HL-60 (cell line): ENCODE measurements at regions not wholly inside any gene's neighbourhood (a gene's known extent, or its start where the extent isn't known, plus 50 kb on each side); places are given as distances from the start of the nearest gene placed in this dataset.

Experiments used
- DNase-seq, 2 experiments: peaks; one replicate each; pipeline ENCODE4 v3.0.0-alpha.2; 2010 to 2020; ENCODE audit warnings: low read depth in 1 of 2, low spot score in 1 of 2
- H3K27ac ChIP-seq: fragments of 250-450 bp; sonication (Bioruptor Pico); replicated peaks from 2 replicates; pipeline ENCODE4 v1.5.1; 2020; ENCODE audit warnings: mild to moderate bottlenecking, moderate library complexity
- H3K27me3 ChIP-seq: fragments of 250-450 bp; sonication (Bioruptor Pico); 2 replicates; pipeline ENCODE4 v1.5.1; 2021; ENCODE audit warnings: mild to moderate bottlenecking, moderate library complexity; ENCODE audit not compliant: insufficient read depth, poor library complexity, severe bottlenecking
- H3K4me3 ChIP-seq: replicated peaks from 2 replicates; pipeline ENCODE4 v1.5.1; 2011; ENCODE audit warnings: mild to moderate bottlenecking, control low read depth, low read length; ENCODE audit not compliant: insufficient read depth
- CTCF ChIP-seq: IDR thresholded peaks from one replicate; pipeline ENCODE4 v1.5.1; 2011; ENCODE audit warnings: low read length, control low read depth, inconsistent platforms; ENCODE audit not compliant: insufficient read depth
- GABPA ChIP-seq: IDR thresholded peaks from 2 replicates; pipeline ENCODE4 v1.6.1; 2012; ENCODE audit warnings: low read depth
- POLR2AphosphoS5 ChIP-seq: IDR thresholded peaks from 2 replicates; pipeline ENCODE4 v1.6.1; 2012; ENCODE audit warnings: low read depth
- REST ChIP-seq: IDR thresholded peaks from 2 replicates; pipeline ENCODE4 v1.6.1; 2012; ENCODE audit warnings: low read depth; ENCODE audit not compliant: insufficient replicate concordance
- SPI1 ChIP-seq: IDR thresholded peaks from 2 replicates; pipeline ENCODE4 v1.6.1; 2012; ENCODE audit warnings: low read depth, mild to moderate bottlenecking, borderline replicate concordance

DNA sequence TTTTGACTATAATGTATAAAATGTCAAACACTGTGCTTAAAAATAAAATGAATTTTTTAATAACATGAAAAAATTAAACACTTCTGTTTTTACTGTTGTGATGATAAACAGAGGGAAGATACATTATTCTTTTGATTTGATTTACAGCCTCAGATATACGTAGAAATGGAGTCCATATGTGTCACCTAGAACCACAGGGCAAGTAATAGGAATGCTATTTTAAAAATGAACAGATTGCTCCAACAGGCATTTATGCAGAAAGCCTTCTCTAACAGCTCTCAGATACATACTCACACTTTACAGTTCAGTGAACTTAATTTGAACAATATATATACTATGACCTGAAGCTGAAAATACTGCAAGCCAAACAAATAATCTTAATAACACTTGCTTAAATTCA, 1551.0 kb downstream of the GRIK2 start:
- no peak for DNase-seq
- no peak for TF ChIP-seq GABPA
- TF ChIP-seq POLR2AphosphoS5, result no peak
- TF ChIP-seq CTCF, result no peak
- TF ChIP-seq SPI1, result no peak
- TF ChIP-seq REST, result no peak
- H3K27ac ChIP-seq, result no peak overlapping the region

DNA sequence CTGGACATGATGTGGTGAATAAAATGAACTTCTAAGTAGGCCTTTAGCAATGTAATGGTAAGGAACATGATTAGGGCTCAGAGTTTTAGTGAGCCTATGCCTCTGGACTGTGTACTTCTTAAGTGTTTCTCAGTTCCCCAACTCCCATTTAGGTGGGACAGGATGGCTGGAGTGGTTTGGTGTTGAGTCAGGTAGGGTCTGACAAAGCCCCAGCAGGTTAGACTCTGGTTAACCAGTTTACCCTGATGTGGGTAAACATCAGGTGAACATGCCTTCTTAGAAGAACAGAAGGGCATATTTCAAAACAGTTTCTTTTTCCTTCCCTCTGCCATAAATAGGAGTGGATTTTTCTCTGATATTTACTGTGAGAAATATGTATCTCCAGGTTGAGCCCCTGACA, 1548.7 kb downstream of the GRIK2 start:
- Histone ChIP-seq H3K4me3 (no peak overlapping the region), H3K27ac (no peak overlapping the region), H3K27me3 (no peaks in the 10 kb centered on the region)
- no peak for DNase-seq
- TF ChIP-seq CTCF (no peak), REST (no peak), SPI1 (no peak), GABPA (no peak), POLR2AphosphoS5 (no peak)

More for the DNA sequence above, 1551.0 kb downstream of the GRIK2 start:
- H3K27me3 ChIP-seq, result no peaks in the 10 kb centered on the region
- H3K4me3 ChIP-seq, result no peak overlapping the region

DNA sequence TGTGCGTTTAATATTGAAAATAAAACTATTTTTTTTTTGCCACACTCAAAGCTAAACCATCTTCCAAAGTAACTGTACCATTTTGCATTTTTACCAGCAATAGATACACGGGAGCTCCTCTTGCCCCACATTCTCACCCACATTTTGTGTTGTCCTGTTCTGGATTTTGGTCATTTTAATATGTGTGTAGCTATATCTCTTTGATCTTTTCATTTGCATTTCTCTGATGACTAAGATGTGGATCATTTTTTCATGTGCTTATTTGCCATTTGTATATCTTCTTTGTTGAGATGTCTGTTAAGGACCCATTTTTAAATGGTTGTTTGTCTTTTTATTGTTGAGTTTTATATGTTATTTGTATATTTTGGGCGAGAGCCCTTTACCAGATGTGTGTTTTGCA, 1543.5 kb downstream of the GRIK2 start:
- TF ChIP-seq SPI1 (no peak), CTCF (no peak)
- Histone ChIP-seq H3K27ac (no peak overlapping the region), H3K4me3 (no peak overlapping the region), H3K27me3 (no peaks in the 10 kb centered on the region)
- DNase-seq, result no peak

DNA sequence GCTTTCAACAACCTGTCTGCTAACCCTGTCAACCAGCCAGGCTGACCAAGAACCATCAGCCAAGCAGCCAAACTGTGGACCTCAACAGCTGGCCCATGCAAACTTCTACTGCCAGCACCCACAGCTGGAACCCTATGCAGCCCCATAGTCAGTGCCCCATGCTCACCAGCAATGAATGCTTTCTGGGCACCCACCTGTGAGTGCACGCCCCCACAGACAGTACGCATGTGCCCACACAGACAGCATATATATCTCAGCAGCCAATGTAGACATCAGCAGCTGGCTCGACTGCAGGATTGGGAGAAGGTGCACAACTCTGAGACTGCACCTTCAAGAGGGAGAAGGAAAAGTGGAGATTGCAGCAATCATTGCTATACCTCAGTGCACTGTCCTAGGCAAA, 1534.6 kb downstream of the GRIK2 start:
- no peak overlapping the region for H3K4me3 ChIP-seq
- TF ChIP-seq CTCF, result no peak
- no peak for TF ChIP-seq GABPA
- no peak for TF ChIP-seq SPI1
- TF ChIP-seq REST, result no peak
- no peak for TF ChIP-seq POLR2AphosphoS5
- H3K27ac ChIP-seq, result no peak overlapping the region
- no peaks in the 10 kb centered on the region for H3K27me3 ChIP-seq
- DNase-seq, result no peak
